ENCODE measurements at regions not wholly inside any gene's neighbourhood (a gene's known extent, or its start where the extent isn't known, plus 50 kb on each side); places are given as distances from the start of the nearest gene placed in this dataset.

DNA sequence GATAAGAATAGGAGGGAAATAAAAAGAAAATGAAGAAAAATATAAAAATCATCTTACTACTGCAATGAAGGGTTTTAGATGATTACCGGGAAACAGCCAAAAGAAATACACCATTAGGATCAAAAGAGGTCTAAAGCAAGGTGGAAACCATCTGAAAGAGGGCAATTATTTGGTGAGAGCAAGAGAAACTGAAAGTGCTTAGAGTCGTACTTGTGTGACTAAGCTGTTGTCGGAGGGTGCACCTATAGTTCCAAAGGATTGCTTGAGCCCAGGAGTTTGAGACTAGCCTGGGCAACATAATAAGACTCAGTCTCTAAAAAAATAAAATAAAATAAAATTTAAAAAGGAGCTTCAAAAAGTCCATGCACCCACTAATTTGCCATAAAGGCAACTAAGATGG, 169.5 kb downstream of the DKK1 start:
- Histone ChIP-seq H3K36me3 (no peaks in the 10 kb centered on the region), H3K4me1 (no peaks in the 10 kb centered on the region), H3K4me3 (no peak overlapping the region), H3K27ac (no peak overlapping the region), H3K9me3 (no peaks in the 10 kb centered on the region), H3K27me3 (no peaks in the 10 kb centered on the region)
- DNase-seq (ENCODE audit: extremely low spot score in 2 of 2), result no peak
- no peak for TF ChIP-seq POLR2A (IDR thresholded peaks at IDR 0.05)
- no peak for TF ChIP-seq POLR2AphosphoS5 (IDR thresholded peaks at IDR 0.05; ENCODE audit: insufficient read depth in 1 of 2, low read depth in 1 of 2)
- TF ChIP-seq, protein P1, sequence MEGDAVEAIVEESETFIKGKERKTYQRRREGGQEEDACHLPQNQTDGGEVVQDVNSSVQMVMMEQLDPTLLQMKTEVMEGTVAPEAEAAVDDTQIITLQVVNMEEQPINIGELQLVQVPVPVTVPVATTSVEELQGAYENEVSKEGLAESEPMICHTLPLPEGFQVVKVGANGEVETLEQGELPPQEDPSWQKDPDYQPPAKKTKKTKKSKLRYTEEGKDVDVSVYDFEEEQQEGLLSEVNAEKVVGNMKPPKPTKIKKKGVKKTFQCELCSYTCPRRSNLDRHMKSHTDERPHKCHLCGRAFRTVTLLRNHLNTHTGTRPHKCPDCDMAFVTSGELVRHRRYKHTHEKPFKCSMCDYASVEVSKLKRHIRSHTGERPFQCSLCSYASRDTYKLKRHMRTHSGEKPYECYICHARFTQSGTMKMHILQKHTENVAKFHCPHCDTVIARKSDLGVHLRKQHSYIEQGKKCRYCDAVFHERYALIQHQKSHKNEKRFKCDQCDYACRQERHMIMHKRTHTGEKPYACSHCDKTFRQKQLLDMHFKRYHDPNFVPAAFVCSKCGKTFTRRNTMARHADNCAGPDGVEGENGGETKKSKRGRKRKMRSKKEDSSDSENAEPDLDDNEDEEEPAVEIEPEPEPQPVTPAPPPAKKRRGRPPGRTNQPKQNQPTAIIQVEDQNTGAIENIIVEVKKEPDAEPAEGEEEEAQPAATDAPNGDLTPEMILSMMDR (IDR thresholded peaks at IDR 0.05), result no peak
- intact Hi-C loops (cut with DNase I), result no loop called here

DNA sequence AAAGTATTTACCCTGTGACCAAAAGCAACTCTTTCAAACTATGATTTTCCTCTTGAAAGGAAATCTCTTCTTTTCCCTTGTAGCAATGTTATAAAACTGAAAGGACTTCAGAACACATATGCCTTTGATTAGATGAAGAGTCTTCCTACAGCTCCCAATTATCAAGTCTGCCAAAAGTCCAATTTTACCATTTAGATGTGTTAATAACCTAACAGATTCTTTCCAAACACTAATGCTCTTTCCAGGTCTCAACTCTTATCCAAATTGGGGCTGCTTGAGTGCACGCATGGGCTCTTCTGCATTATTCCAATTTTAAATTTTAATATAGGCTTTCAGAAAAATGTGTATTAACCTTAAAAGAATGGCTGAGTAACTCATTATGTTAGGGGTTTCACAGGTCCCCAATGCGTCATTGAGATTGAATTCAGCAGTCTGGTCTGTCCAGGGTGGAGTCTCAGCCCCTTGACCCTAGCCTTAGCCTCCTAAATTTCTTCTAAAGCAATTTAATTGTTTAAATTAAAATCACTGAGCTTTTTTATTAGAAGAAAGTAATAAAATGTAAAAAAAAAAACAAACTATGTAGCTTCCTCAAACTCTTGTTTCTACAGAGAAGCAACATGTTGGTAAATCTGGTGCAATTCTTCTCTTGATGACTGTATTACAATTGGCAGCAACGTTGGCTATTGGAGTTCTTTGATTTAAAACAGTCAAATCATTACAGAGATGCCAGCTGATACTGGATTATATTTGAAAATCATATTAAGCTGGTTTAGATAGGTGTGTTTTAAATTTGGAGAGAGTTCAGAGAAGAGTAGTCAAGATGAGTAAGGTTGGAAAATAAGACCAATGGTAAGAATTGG, 170.4 kb downstream of the DKK1 start:
- DNase-seq (ENCODE audit: extremely low spot score in 2 of 2), result no peak
- no peaks in the 10 kb centered on the region for H3K9me3 ChIP-seq
- no peak overlapping the region for H3K27ac ChIP-seq
- H3K36me3 ChIP-seq, result no peaks in the 10 kb centered on the region
- TF ChIP-seq, protein P1 (IDR thresholded peaks at IDR 0.05), result no peak
- TF ChIP-seq POLR2A (IDR thresholded peaks at IDR 0.05) (no peak), POLR2AphosphoS5 (IDR thresholded peaks at IDR 0.05; ENCODE audit: insufficient read depth in 1 of 2, low read depth in 1 of 2) (no peak)
- no peak overlapping the region for H3K4me3 ChIP-seq
- no peaks in the 10 kb centered on the region for H3K27me3 ChIP-seq
- no peaks in the 10 kb centered on the region for H3K4me1 ChIP-seq
- intact Hi-C loops (cut with DNase I), result no loop called here

DNA sequence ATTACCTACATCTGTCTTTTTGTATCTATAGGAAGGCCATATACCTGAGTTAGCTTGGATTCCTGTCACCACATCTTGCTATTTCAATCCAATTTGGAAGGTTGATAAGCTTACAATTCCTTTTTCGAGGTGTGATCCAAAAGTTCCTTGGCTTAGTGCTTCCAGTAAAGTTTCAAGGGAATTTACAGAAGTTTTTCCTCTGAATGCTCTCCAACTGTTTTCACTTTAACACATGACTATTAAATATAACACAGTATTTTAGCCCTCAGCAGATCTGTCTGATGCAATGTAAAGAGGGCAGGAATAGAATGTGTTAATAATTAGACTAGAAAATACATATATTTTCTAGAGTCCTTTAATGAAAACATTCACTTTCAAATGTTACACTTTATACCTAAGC, 171.4 kb downstream of the DKK1 start:
- Histone ChIP-seq H3K9me3 (no peaks in the 10 kb centered on the region), H3K27ac (no peak overlapping the region), H3K36me3 (no peaks in the 10 kb centered on the region), H3K4me1 (no peaks in the 10 kb centered on the region), H3K4me3 (no peak overlapping the region), H3K27me3 (no peaks in the 10 kb centered on the region)
- no peak for DNase-seq (ENCODE audit: extremely low spot score in 2 of 2)
- TF ChIP-seq POLR2AphosphoS5 (IDR thresholded peaks at IDR 0.05; ENCODE audit: insufficient read depth in 1 of 2, low read depth in 1 of 2) (no peak), POLR2A (IDR thresholded peaks at IDR 0.05) (no peak)
- TF ChIP-seq, protein P1 (IDR thresholded peaks at IDR 0.05), result no peak
- intact Hi-C loops (cut with DNase I), result no loop called here

DNA sequence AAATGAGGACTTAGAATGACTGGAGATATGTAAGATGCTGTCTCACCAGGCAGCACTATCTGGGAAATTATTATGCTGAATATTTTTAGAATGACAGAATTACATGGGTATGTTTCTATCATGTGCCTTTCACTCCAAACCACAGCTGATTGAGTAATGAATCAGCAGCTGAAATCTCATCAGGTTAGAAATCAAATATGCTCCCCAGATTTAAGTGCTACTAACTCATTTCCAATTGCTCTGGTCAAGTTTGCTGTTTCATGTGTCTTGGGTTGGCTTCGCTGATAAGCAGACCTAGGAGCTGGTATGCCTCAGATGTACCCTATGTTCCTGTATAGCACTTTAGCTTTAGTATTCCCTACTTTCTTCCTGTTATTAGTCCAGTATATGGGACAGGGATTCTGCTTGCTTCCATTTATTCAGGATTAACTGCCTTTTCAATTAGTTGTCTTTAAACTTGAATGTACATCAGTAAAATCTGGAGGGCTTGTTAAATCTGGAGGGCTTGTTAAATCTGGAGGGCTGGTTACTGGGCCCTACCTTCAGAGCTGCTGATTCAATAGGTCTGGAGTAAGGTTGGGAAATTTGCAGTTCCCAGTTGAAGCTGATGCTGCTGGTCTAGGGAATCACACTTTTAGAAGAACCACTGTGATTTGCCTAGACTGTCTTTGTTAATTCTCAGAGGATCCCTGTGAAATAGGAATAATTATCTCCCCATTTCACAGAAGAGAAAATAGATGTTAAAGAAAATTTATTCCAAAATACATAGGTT, 172.9 kb downstream of the DKK1 start:
- no peak overlapping the region for H3K27ac ChIP-seq
- intact Hi-C loops (cut with DNase I), result no loop called here

More for the DNA sequence above, 172.9 kb downstream of the DKK1 start:
- no peak for DNase-seq (ENCODE audit: extremely low spot score in 2 of 2)
- Histone ChIP-seq H3K27me3 (no peaks in the 10 kb centered on the region), H3K36me3 (no peaks in the 10 kb centered on the region), H3K4me3 (no peak overlapping the region), H3K9me3 (no peaks in the 10 kb centered on the region), H3K4me1 (no peaks in the 10 kb centered on the region)
- no peak for TF ChIP-seq POLR2A (IDR thresholded peaks at IDR 0.05)
- TF ChIP-seq, protein P1 (IDR thresholded peaks at IDR 0.05), result no peak
- no peak for TF ChIP-seq POLR2AphosphoS5 (IDR thresholded peaks at IDR 0.05; ENCODE audit: insufficient read depth in 1 of 2, low read depth in 1 of 2)

Measured in vagina (tissue), 2 donors.